ENCODE measurements at regions not wholly inside any gene's neighbourhood (a gene's known extent, or its start where the extent isn't known, plus 50 kb on each side); places are given as distances from the start of the nearest gene placed in this dataset.

- H3K36me3 ChIP-seq (replicated peaks in 1 of 2; ENCODE audit: control insufficient read depth in 1 of 2, insufficient read depth in 2 of 2, low read length in 2 of 2) = no peaks in the 10 kb centered on the region
- POLR2A ChIA-PET = no interaction called here
- H3K4me2 ChIP-seq (ENCODE audit: low read depth, low read length) = no peak overlapping the region
- H3K27ac ChIP-seq (ENCODE audit: extremely low read length, insufficient read depth, low read length) = no peak overlapping the region
- intact Hi-C loops (cut with micrococcal nuclease; ENCODE audit: unreplicated experiment) = no loop called here
- H3K4me3 ChIP-seq (replicated peaks in 1 of 3; ENCODE audit: insufficient read depth in 1 of 3, low read depth in 2 of 3, low read length in 3 of 3) = no peak overlapping the region
- no peak overlapping the region for H3K9ac ChIP-seq (ENCODE audit: insufficient read depth, low read depth, low read length)
- H3K79me2 ChIP-seq (ENCODE audit: insufficient read depth, low read length) = no peaks in the 10 kb centered on the region
- no peak for ATAC-seq
- no peaks in the 10 kb centered on the region for H4K20me1 ChIP-seq (ENCODE audit: insufficient read depth, low read length)
- no peak for DNase-seq (ENCODE audit: low spot score)
- H3K9me3 ChIP-seq (ENCODE audit: low read length) = no peaks in the 10 kb centered on the region
- H2AFZ ChIP-seq (ENCODE audit: low read length) = no peak overlapping the region
- no peak for FAIRE-seq
- H3K27me3 ChIP-seq (ENCODE audit: control insufficient read depth in 1 of 2, insufficient read depth in 2 of 2, low read length in 2 of 2) = no peaks in the 10 kb centered on the region
- in situ Hi-C loops (cut with HindIII; ENCODE audit: extremely low pct_ligation_motif_present, low pct_unique_long_range_greater_than_20kb) = loop anchor here (5.0 kb wide), 1 partner anchor 67 kb away; no protein-coding TSS in a partner anchor
- WGBS (ENCODE audit: low lambda C conversion rate) = 12% methylated on average over 2 of the region's 2 CpGs
- H3K4me1 ChIP-seq (ENCODE audit: insufficient read depth, low read length) = no peaks in the 10 kb centered on the region
- TF ChIP-seq ZSCAN31 (CRISPR knock-in tag; IDR thresholded peaks at IDR 0.05; ENCODE audit: low read depth) (no peak), CENPBD1 (CRISPR knock-in tag; IDR thresholded peaks at IDR 0.05; ENCODE audit: borderline replicate concordance, low read depth) (no peak), ZNF792 (CRISPR knock-in tag; IDR thresholded peaks at IDR 0.05) (no peak), FOXO1 (CRISPR knock-in tag; IDR thresholded peaks at IDR 0.05) (no peak), ZFP37 (CRISPR knock-in tag; IDR thresholded peaks at IDR 0.05; ENCODE audit: borderline replicate concordance) (no peak), SAFB2 (CRISPR knock-in tag; IDR thresholded peaks at IDR 0.05; ENCODE audit: borderline replicate concordance, low read depth) (no peak), ZBTB46 (CRISPR knock-in tag; IDR thresholded peaks at IDR 0.05; ENCODE audit: borderline replicate concordance) (no peak), ZNF530 (CRISPR knock-in tag; IDR thresholded peaks at IDR 0.05; ENCODE audit: low read depth) (no peak)
- CTCF ChIA-PET (ENCODE audit: low intra/inter-chr PET ratio, low total read pairs) = no interaction called here
- BruUV-seq (replicated peaks) = no TSS peak
Observed at GRCh38 chr15:45784656-45785055, 149.8 kb downstream of the SQOR start.
